SK-N-SH (cell line): ENCODE measurements at regions not wholly inside any gene's neighbourhood (a gene's known extent, or its start where the extent isn't known, plus 50 kb on each side); places are given as distances from the start of the nearest gene placed in this dataset.

Experiments used
- CTCF ChIA-PET: fragments of 300-600, 350-600 bp; formaldehyde crosslinking; extraction: SDS; loops from one replicate; lab custom pipeline; 2021; lab: Yijun Ruan, JAX
- POLR2A ChIA-PET: fragments of 350-600 bp; sonication (Branson Sonifier 250); formaldehyde crosslinking; extraction: SDS; loops from one replicate; lab custom pipeline; 2020; ENCODE audit warnings: antibody characterized with exemption, inconsistent platforms; lab: Yijun Ruan, JAX
- DNase-seq: peaks from one replicate; pipeline ENCODE4 v3.0.0; 2012
- H2AFZ ChIP-seq: fragments of 200-600 bp; sonication (generic); 2 replicates; pipeline ENCODE4 v1.8.1; 2016; ENCODE audit warnings: antibody characterized with exemption, mild to moderate bottlenecking, low read depth
- H3F3A ChIP-seq: fragments of 200-600 bp; sonication (generic); replicated peaks from 2 replicates; pipeline ENCODE3; 2016; ENCODE audit warnings: antibody characterized with exemption, mild to moderate bottlenecking; ENCODE audit not compliant: insufficient read depth
- H3K27ac ChIP-seq, 2 experiments: fragments of 200-500 bp in 1 of 2; fragments of 200-600 bp in 1 of 2; sonication (Bioruptor generic) in 1 of 2; sonication (generic), shearing (Covaris generic) in 1 of 2; 2 replicates each; pipeline versions ENCODE4 v1.5.1 to v1.6.1; 2014 to 2016; ENCODE audit warnings: low read depth in 2 of 2, inconsistent platforms in 1 of 2, low read length in 1 of 2, mild to moderate bottlenecking in 1 of 2, mixed read lengths in 1 of 2
- H3K27me3 ChIP-seq: fragments of 200-600 bp; sonication (generic), shearing (Covaris generic); 2 replicates; pipeline ENCODE4 v1.6.1; 2016; ENCODE audit warnings: mixed run types; ENCODE audit not compliant: insufficient read depth
- H3K36me3 ChIP-seq, 2 experiments: fragments of 200-500 bp in 1 of 2; fragments of 200-600 bp in 1 of 2; sonication (Bioruptor generic) in 1 of 2; sonication (generic) in 1 of 2; replicated peaks in 1 of 2; 2 replicates each; pipeline versions ENCODE3 to v1.5.1; 2014 to 2016; ENCODE audit warnings: low read length in 1 of 2, mild to moderate bottlenecking in 1 of 2; ENCODE audit not compliant: insufficient read depth in 2 of 2, control insufficient read depth in 1 of 2
- H3K4me1 ChIP-seq, 2 experiments: fragments of 200-500 bp in 1 of 2; fragments of 200-600 bp in 1 of 2; sonication (Bioruptor generic) in 1 of 2; sonication (generic), shearing (Covaris generic) in 1 of 2; 2 replicates each; pipeline versions ENCODE4 v1.5.1 to v1.6.1; 2014 to 2016; ENCODE audit warnings: low read depth in 1 of 2, low read length in 1 of 2, mixed run types in 1 of 2; ENCODE audit not compliant: insufficient read depth in 2 of 2, control insufficient read depth in 1 of 2
- H3K4me2 ChIP-seq: fragments of 200-600 bp; sonication (generic), shearing (Covaris generic); 2 replicates; pipeline ENCODE4 v1.6.1; 2017; ENCODE audit warnings: mixed run types
- H3K4me3 ChIP-seq, 2 experiments: fragments of 200-500 bp in 1 of 2; fragments of 200-600 bp in 1 of 2; sonication (Bioruptor generic) in 1 of 2; sonication (generic), shearing (Covaris generic) in 1 of 2; 2 replicates each; pipeline versions ENCODE4 v1.5.1 to v1.8.1; 2014 to 2016; ENCODE audit warnings: low read depth in 2 of 2, inconsistent platforms in 1 of 2, low read length in 1 of 2, mild to moderate bottlenecking in 1 of 2, mixed read lengths in 1 of 2, moderate library complexity in 1 of 2
- H3K79me2 ChIP-seq: fragments of 200-600 bp; sonication (generic); 2 replicates; pipeline ENCODE4 v1.8.1; 2017; ENCODE audit warnings: mild to moderate bottlenecking; ENCODE audit not compliant: insufficient read depth
- H3K9ac ChIP-seq: fragments of 200-600 bp; sonication (generic); 2 replicates; pipeline ENCODE4 v1.6.1; 2017; ENCODE audit warnings: mixed run types
- H3K9me2 ChIP-seq: fragments of 200-600 bp; sonication (generic); 2 replicates; pipeline ENCODE4 v1.6.1; 2017; ENCODE audit warnings: mixed run types
- H3K9me3 ChIP-seq: fragments of 200-600 bp; sonication (generic); 2 replicates; pipeline ENCODE4 v1.6.1; 2017; ENCODE audit warnings: mixed run types, mild to moderate bottlenecking, moderate library complexity
- H4K20me1 ChIP-seq: fragments of 200-600 bp; sonication (generic); 2 replicates; pipeline ENCODE4 v1.6.1; 2017; ENCODE audit warnings: mild to moderate bottlenecking, mixed run types; ENCODE audit not compliant: insufficient read depth
- CHD2 ChIP-seq: fragments of 150-350 bp; IDR thresholded peaks from 2 replicates; pipeline ENCODE4 v1.6.1; 2018; ENCODE audit warnings: low read length; ENCODE audit not compliant: partially characterized antibody
- EZH2phosphoT487 ChIP-seq: fragments of 200-600 bp; sonication (generic); IDR thresholded peaks from 2 replicates; pipeline ENCODE4 v1.6.1; 2017; ENCODE audit warnings: low read depth, mixed run types, mild to moderate bottlenecking, antibody characterized with exemption, moderate library complexity, borderline replicate concordance
- FOSL2 ChIP-seq: IDR thresholded peaks from 2 replicates; pipeline ENCODE4 v1.4.0; 2012; ENCODE audit warnings: low read depth, mild to moderate bottlenecking, moderate library complexity, borderline replicate concordance
- FOXJ3 ChIP-seq: sonication (generic); formaldehyde crosslinking; IDR thresholded peaks from 2 replicates; pipeline ENCODE4 v1.5.1; 2020; ENCODE audit warnings: mild to moderate bottlenecking, missing genetic modification reagents
- IRF3 ChIP-seq: fragments of 150-350 bp; IDR thresholded peaks from 2 replicates; pipeline ENCODE4 v1.6.1; 2016; ENCODE audit warnings: mild to moderate bottlenecking, low read depth, low read length
- MAX ChIP-seq: IDR thresholded peaks from 2 replicates; pipeline ENCODE4 v1.4.0; 2012; ENCODE audit warnings: low read depth
- NRF1 ChIP-seq: IDR thresholded peaks from 2 replicates; pipeline ENCODE4 v1.6.1; 2012; ENCODE audit warnings: low read depth, mild to moderate bottlenecking, low read length
- POLR2AphosphoS5 ChIP-seq: IDR thresholded peaks from 2 replicates; pipeline ENCODE4 v1.6.1; 2012; ENCODE audit warnings: low read depth, low read length
- RAD21 ChIP-seq: IDR thresholded peaks from 2 replicates; pipeline ENCODE4 v1.6.1; 2012; ENCODE audit warnings: mild to moderate bottlenecking, low read length
- TAF1 ChIP-seq: IDR thresholded peaks from 2 replicates; pipeline ENCODE4 v1.6.1; 2012; ENCODE audit warnings: low read depth, mild to moderate bottlenecking, low read length, moderate library complexity, borderline replicate concordance
- USF1 ChIP-seq: IDR thresholded peaks from 2 replicates; pipeline ENCODE4 v1.4.0; 2012; ENCODE audit warnings: low read depth, borderline replicate concordance
- USF2 ChIP-seq: fragments of 150-350 bp; IDR thresholded peaks from 2 replicates; pipeline ENCODE4 v1.6.1; 2017; ENCODE audit warnings: antibody characterized with exemption, low read length, low read depth, borderline replicate concordance
- YY1 ChIP-seq: IDR thresholded peaks from 2 replicates; pipeline ENCODE4 v1.4.0; 2012; ENCODE audit warnings: low read depth, mild to moderate bottlenecking
- ZBTB33 ChIP-seq: IDR thresholded peaks from 2 replicates; pipeline ENCODE4 v1.4.0; 2012; ENCODE audit warnings: low read depth, borderline replicate concordance
- WGBS: methylation state at CpG from one replicate; pipeline ENCODE4 v1.1.6; 2017; ENCODE audit warnings: low lambda C conversion rate; 5-methylcytosine and 5-hydroxymethylcytosine counted together

GRCh38 chr17:14664511-14664910, 363.6 kb downstream of the HS3ST3B1 start:
- no peaks in the 10 kb centered on the region for H3K9me2 ChIP-seq
- no peak for DNase-seq
- H3K79me2 ChIP-seq = no peaks in the 10 kb centered on the region
- no peaks in the 10 kb centered on the region for H3K4me1 ChIP-seq
- 11% methylated on average over 4 of the region's 4 CpGs for WGBS
- POLR2A ChIA-PET = no interaction called here
- H2AFZ ChIP-seq = no peak overlapping the region
- no peaks in the 10 kb centered on the region for H3K36me3 ChIP-seq
- no peak overlapping the region for H3K9ac ChIP-seq
- H3K4me3 ChIP-seq = no peak overlapping the region
- no peaks in the 10 kb centered on the region for H3K9me3 ChIP-seq
- TF ChIP-seq EZH2phosphoT487 (no peak), RAD21 (no peak), IRF3 (no peak), FOXJ3 (CRISPR knock-in tag) (no peak), USF1 (no peak)
- TF ChIP-seq, all 33 proteins: peak for 0
- Histone ChIP-seq H3K27ac (no peak overlapping the region), H3K4me2 (no peak overlapping the region), H3K27me3 (peaks cover 12% of the 10 kb centered on the region; the same call in 1 of the 2 replicates), H3F3A (no peaks in the 10 kb centered on the region), H4K20me1 (no peaks in the 10 kb centered on the region)
- CTCF ChIA-PET = no interaction called here

- no peaks in the 10 kb centered on the region for H3K79me2 ChIP-seq
- no peaks in the 10 kb centered on the region for H4K20me1 ChIP-seq
- ChIA-PET CTCF (no interaction called here), POLR2A (no interaction called here)
- H3K27me3 ChIP-seq = no peaks in the 10 kb centered on the region
- no peaks in the 10 kb centered on the region for H3K9me2 ChIP-seq
- no peak overlapping the region for H3K4me3 ChIP-seq
- DNase-seq = no peak
- no peak overlapping the region for H3K9ac ChIP-seq
- H2AFZ ChIP-seq = no peak overlapping the region
- 2% methylated on average over 1 of the region's 1 CpG for WGBS
- H3K9me3 ChIP-seq = no peaks in the 10 kb centered on the region
- H3K36me3 ChIP-seq = no peaks in the 10 kb centered on the region
- no peaks in the 10 kb centered on the region for H3K4me1 ChIP-seq
- no peak for TF ChIP-seq MAX
- no peak for TF ChIP-seq USF2
- TF ChIP-seq NRF1 = no peak
- H3K27ac ChIP-seq = no peak overlapping the region
- no peaks in the 10 kb centered on the region for H3F3A ChIP-seq
- H3K4me2 ChIP-seq = no peak overlapping the region
These were observed 340.2 kb downstream of the HS3ST3B1 start for GRCh38 chr17:14641117-14641516.

GRCh38 chr17:14637260-14637659, 336.4 kb downstream of the HS3ST3B1 start:
- no peak overlapping the region for H3K27ac ChIP-seq
- no peak overlapping the region for H3K4me3 ChIP-seq
- POLR2A ChIA-PET = no interaction called here
- no peak for DNase-seq
- no peaks in the 10 kb centered on the region for H3K27me3 ChIP-seq
- no peaks in the 10 kb centered on the region for H3K9me3 ChIP-seq
- WGBS = 38% methylated on average over 1 of the region's 1 CpG
- no peaks in the 10 kb centered on the region for H3F3A ChIP-seq
- H3K9ac ChIP-seq = no peak overlapping the region
- H4K20me1 ChIP-seq = no peaks in the 10 kb centered on the region
- no peaks in the 10 kb centered on the region for H3K79me2 ChIP-seq
- no peaks in the 10 kb centered on the region for H3K9me2 ChIP-seq
- H3K4me1 ChIP-seq = no peaks in the 10 kb centered on the region
- CTCF ChIA-PET = no interaction called here
- H2AFZ ChIP-seq = no peak overlapping the region
- H3K36me3 ChIP-seq = no peaks in the 10 kb centered on the region
- H3K4me2 ChIP-seq = no peak overlapping the region
- no peak for TF ChIP-seq USF2
- no peak for TF ChIP-seq IRF3
- no peak for TF ChIP-seq ZBTB33
- no peak for TF ChIP-seq TAF1
- no peak for TF ChIP-seq YY1
- no peak for TF ChIP-seq FOSL2
- TF ChIP-seq POLR2AphosphoS5 = no peak
- TF ChIP-seq CHD2 = no peak
